NCI-H345 (cell line): ENCODE measurements at regions not wholly inside any gene's neighbourhood (a gene's known extent, or its start where the extent isn't known, plus 50 kb on each side); places are given as distances from the start of the nearest gene placed in this dataset.
"Not testable (repeated sequence)": the region's sequence is repeated elsewhere in the genome, so short reads cannot be mapped to it uniquely, and the experiment has no call there.

ENCODE experiments used
- DNase-seq: peaks from one replicate; lab custom pipeline; 2025; lab: John Stamatoyannopoulos, UW

DNA sequence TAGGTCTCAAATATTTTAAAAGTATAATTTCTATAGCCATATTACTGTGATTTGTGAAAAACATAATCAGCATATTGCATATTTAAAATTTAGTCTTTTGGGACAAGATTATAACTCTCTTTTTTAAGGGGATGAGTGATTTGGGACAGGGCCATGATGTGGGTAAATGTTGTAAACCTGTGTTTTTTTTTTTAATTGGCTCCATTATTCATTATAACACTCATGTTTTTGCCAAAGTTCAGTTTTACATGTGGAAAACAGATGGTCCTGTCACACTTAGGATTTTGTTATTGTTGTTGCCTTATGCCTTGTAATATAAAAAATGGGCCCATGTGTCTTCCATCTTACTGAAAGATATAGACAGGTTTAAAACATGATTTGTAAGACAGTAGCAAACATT is 1413.5 kb upstream of the RAG2 start:
- no peak for DNase-seq

DNA sequence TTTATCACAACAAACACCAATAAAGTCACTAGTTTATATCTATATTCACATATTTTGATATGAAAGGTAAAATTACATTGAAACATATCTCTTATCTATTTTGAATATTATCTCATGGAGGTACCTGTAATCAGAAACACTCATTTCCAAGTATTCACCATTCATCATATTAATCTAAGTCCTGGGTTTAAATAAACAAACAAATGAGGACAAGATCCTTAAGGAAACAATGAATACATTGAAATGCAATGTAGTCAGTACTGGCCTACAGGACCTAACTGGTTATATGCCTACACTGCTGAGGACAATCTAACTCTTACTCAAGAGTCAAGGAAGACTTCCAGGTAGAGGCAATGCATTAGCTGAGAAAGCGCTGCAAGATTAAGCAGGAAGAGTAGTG is 1411.9 kb upstream of the RAG2 start:
- no peak for DNase-seq

GRCh38 chr11:38006466-38006865 is 1408.4 kb upstream of the RAG2 start:
- DNase-seq, result no peak

DNA sequence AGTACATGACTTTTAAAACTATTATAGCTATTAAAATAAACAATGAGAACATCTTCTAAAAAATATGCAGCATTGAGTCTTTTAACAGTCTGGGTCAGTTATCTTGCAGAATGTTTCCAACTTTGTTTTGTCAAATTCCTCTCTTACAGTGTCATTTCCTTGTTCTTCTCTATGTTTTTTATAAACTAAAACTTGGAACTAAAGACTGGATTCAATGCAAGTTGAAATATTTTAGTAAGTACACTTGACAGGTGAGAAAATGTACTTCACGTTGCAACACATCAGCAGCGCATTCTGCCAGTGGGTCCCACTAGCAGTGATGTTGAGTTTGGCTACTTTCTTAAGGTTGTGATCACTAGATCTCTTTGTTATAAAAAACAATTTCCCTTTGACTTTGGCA is 1407.6 kb upstream of the RAG2 start:
- DNase-seq, result no peak

GRCh38 chr11:37999171-37999570 is 1401.1 kb upstream of the RAG2 start:
- DNase-seq, result no peak

DNA sequence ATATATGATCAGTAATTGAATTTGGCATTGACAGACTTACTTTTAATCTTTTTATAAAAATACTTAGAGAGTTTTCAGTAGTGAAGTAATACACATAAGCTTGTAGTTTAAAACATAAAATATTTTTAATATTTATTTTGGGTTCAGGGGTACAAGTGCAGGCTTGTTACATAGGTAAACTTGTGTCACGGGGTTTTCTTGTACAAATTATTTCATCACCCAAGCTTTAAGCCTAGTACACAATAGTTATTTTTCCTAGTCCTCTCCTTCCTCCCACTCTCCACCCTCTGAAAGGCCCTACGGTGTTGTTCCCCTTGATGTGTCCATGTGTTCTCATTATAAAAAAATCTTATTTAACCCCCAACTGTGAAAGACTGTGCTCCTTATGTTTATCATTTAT is 1397.8 kb upstream of the RAG2 start:
- DNase-seq, result no peak

- DNase-seq, result no peak
These were observed 1390.0 kb upstream of the RAG2 start for GRCh38 chr11:37988031-37988430.

- no peak for DNase-seq
These were observed 1387.0 kb upstream of the RAG2 start for GRCh38 chr11:37984991-37985390.

GRCh38 chr11:37978647-37979046 is 1380.6 kb upstream of the RAG2 start:
- DNase-seq, result no peak

- DNase-seq, result no peak
These were observed 1375.9 kb upstream of the RAG2 start for GRCh38 chr11:37973941-37974340.

GRCh38 chr11:37972691-37973090 is 1374.7 kb upstream of the RAG2 start:
- DNase-seq, result no peak

- not testable (repeated sequence) for DNase-seq
These were observed 1371.3 kb upstream of the RAG2 start for GRCh38 chr11:37969336-37969735.

DNA sequence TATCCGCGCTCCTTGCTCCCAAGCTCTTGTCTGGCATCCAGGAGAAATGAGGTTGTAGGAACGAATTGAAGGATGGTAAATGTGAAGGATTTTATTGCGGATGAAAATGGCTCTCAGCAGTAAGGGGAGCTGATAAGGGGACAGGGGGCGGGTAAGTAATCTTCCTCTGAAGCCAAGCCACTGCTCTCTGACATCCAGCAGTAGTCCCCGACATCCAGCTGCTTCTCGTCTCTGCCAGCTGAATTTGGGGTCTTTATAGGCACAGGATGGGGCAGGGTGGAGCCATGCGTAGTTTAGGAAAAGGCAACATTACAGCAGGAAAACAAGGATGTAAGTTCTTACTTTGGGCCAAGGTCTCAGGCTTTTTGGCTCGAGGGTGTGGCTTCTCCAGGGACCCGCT is 1370.1 kb upstream of the RAG2 start:
- no peak for DNase-seq

DNA sequence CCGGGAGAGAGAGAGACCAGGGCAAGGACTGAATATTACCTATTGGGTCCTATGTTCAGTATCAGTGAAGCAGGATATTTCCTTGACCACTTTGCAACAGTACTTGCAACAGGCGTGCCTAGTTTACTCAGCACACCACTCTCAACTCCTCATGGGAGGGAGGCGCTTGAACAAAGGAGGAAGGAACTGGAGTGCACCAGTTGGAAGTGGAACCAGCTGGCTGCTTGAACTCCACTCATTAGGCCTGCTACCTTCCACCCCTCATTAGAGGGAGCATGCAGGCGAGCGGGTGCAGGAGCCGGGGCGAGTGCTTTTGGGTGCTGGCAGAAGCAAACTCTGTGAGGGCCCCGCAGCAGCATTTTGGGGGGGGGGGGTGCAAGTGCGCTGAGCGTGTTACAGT is 1369.6 kb upstream of the RAG2 start:
- no peak for DNase-seq

- DNase-seq, result no peak
These were observed 1365.4 kb upstream of the RAG2 start for GRCh38 chr11:37963440-37963839.

DNA sequence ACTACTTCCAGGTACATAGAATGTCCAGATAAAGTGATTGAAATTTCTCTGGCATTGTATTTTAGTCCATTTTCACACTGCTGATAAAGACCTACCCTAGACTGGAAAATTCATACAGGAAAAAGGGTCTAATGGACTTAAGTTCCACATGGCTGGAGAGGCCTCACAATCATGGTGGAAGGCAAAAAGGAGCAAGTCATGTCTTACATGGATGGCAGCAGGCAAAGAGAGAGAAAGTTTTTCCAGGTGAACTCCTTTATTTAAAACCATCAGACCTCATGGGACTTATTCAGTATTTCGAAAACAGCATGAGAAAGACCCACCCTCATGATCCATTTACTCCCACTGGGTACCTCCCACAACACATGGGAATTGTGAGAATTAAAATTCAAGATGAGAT is 1359.7 kb upstream of the RAG2 start:
- no peak for DNase-seq

DNA sequence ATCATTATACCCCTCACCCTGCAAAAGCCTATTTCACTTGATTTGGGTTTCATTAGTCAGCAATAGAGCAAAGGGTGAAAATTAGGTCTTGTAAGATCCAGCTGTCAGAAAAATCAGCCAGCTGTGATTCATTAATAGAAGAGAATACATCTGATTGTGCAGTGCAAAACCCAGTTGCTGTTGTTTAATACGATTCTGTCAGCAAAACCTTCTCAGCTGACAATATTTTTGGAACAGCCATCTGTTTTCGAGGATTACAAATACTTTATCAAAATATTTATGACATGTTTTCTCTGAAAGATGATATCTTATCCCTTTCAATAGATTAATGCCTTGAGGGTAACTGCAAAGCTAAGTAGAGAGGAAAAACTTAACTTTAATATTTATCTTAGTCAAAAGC is 1354.0 kb upstream of the RAG2 start:
- no peak for DNase-seq

DNA sequence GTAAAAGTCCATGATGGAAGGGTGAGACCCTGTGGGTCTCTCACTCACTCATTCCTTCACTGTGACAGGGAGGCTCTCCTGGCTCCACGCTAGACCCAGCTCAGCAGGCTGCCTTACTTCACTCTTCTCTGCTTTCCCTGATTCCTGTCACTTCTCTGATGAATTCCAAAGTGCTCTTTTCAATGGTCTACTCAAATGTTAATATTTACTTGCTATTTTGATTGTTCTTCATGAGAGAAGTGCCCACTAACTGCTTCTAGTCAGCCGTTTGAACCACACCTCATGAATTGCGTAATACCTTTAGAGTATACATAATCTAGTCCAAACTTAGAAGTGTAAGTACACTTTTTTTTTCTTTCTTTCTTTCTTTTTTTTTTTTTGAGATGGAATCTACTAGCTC is 1350.2 kb upstream of the RAG2 start:
- DNase-seq, result no peak

GRCh38 chr11:37947821-37948220 is 1349.8 kb upstream of the RAG2 start:
- DNase-seq, result no peak

- no peak for DNase-seq
These were observed 1348.2 kb upstream of the RAG2 start for GRCh38 chr11:37946155-37946766.

GRCh38 chr11:37942081-37942480 is 1344.0 kb upstream of the RAG2 start:
- no peak for DNase-seq

- no peak for DNase-seq
These were observed 1331.1 kb upstream of the RAG2 start for GRCh38 chr11:37929100-37929653.

- DNase-seq, result no peak
These were observed 1328.7 kb upstream of the RAG2 start for GRCh38 chr11:37926772-37927171.

- DNase-seq, result no peak
These were observed 1318.3 kb upstream of the RAG2 start for GRCh38 chr11:37916331-37916730.
